Fibroblast of peridontal ligament (primary cell): ENCODE measurements at regions not wholly inside any gene's neighbourhood (a gene's known extent, or its start where the extent isn't known, plus 50 kb on each side); places are given as distances from the start of the nearest gene placed in this dataset.
A peak's percentile ranks its signal among the peaks of the same experiment; 100 is the strongest.

ENCODE experiments used
- DNase-seq: peaks from one replicate; pipeline ENCODE4 v3.0.0-alpha.2; 2010; ENCODE audit errors: extremely low read depth

- DNase-seq: peak; percentile 11
These were observed 73.0 kb upstream of the NR4A3 start for GRCh38 chr9:99748676-99749075.

- no peak for DNase-seq
These were observed 72.0 kb upstream of the NR4A3 start for GRCh38 chr9:99749641-99750040.

GRCh38 chr9:99750526-99750925 lies 71.2 kb upstream of the NR4A3 start:
- DNase-seq: no peak

GRCh38 chr9:99752417-99753109 lies 69.1 kb upstream of the NR4A3 start:
- DNase-seq: peak; percentile 93

GRCh38 chr9:99753436-99753835 lies 68.2 kb upstream of the NR4A3 start:
- no peak for DNase-seq

GRCh38 chr9:99760421-99760820 lies 61.3 kb upstream of the NR4A3 start:
- no peak for DNase-seq

GRCh38 chr9:99762470-99762869 lies 59.2 kb upstream of the NR4A3 start:
- no peak for DNase-seq
